Mesothelial cell of epicardium (in vitro differentiated cells): ENCODE measurements at regions not wholly inside any gene's neighbourhood (a gene's known extent, or its start where the extent isn't known, plus 50 kb on each side); places are given as distances from the start of the nearest gene placed in this dataset.

Source experiments
- DNase-seq, 2 experiments: peaks; one replicate each; pipeline ENCODE4 v3.0.0; 2021; ENCODE audit warnings: low spot score in 2 of 2; ENCODE audit not compliant: unreplicated experiment in 2 of 2
- H3K27ac Mint-ChIP-seq: 2 replicates; pipeline ENCODE4 v1.8.0; 2021; ENCODE audit warnings: mixed read lengths
- H3K27me3 Mint-ChIP-seq: 2 replicates; pipeline ENCODE4 v1.8.0; 2021; ENCODE audit warnings: low read depth, mixed read lengths
- H3K36me3 Mint-ChIP-seq: 2 replicates; pipeline ENCODE4 v1.8.0; 2021; ENCODE audit warnings: mixed read lengths
- H3K4me1 Mint-ChIP-seq: 2 replicates; pipeline ENCODE4 v1.8.0; 2021; ENCODE audit warnings: mixed read lengths
- H3K4me3 Mint-ChIP-seq: 2 replicates; pipeline ENCODE4 v1.8.0; 2021; ENCODE audit warnings: mild to moderate bottlenecking, moderate library complexity, mixed read lengths
- H3K9me3 Mint-ChIP-seq: 2 replicates; pipeline ENCODE4 v1.8.0; 2021; ENCODE audit warnings: mixed read lengths
- CTCF ChIP-seq: fragments of 200-600 bp; sonication (generic); IDR thresholded peaks from one replicate; pipeline ENCODE4 v1.5.0; 2021; ENCODE audit warnings: antibody characterized with exemption; ENCODE audit not compliant: unreplicated experiment

GRCh38 chr9:94159069-94159939 is 75.0 kb downstream of the PTPDC1 start:
- peaks cover 5% of the 10 kb centered on the region for H3K9me3 Mint-ChIP-seq
- peaks cover 32% of the 10 kb centered on the region for H3K4me1 Mint-ChIP-seq
- TF ChIP-seq CTCF: no peak
- H3K27ac Mint-ChIP-seq: peak overlapping the region; percentile 94
- DNase-seq: no peak
- no peak overlapping the region for H3K4me3 Mint-ChIP-seq
- H3K36me3 Mint-ChIP-seq: no peaks in the 10 kb centered on the region
- no peaks in the 10 kb centered on the region for H3K27me3 Mint-ChIP-seq

- Mint-ChIP-seq H3K4me3 (no peak overlapping the region), H3K4me1 (peaks cover 34% of the 10 kb centered on the region), H3K27ac (peak overlapping the region; percentile 94), H3K36me3 (no peaks in the 10 kb centered on the region), H3K9me3 (no peaks in the 10 kb centered on the region), H3K27me3 (no peaks in the 10 kb centered on the region)
- peak; percentile 18 for TF ChIP-seq CTCF
- DNase-seq: no peak
Measured at GRCh38 chr9:94160594-94161501, 76.6 kb downstream of the PTPDC1 start.

- peaks cover 31% of the 10 kb centered on the region for H3K4me1 Mint-ChIP-seq
- no peak overlapping the region for H3K4me3 Mint-ChIP-seq
- no peak overlapping the region for H3K27ac Mint-ChIP-seq
- DNase-seq: no peak
- no peaks in the 10 kb centered on the region for H3K27me3 Mint-ChIP-seq
- H3K36me3 Mint-ChIP-seq: no peaks in the 10 kb centered on the region
- H3K9me3 Mint-ChIP-seq: no peaks in the 10 kb centered on the region
- TF ChIP-seq CTCF: no peak
Measured at GRCh38 chr9:94161673-94162072, 77.4 kb downstream of the PTPDC1 start.

- Mint-ChIP-seq H3K36me3 (no peaks in the 10 kb centered on the region), H3K27me3 (no peaks in the 10 kb centered on the region), H3K9me3 (no peaks in the 10 kb centered on the region), H3K4me3 (peak overlapping the region; percentile 56), H3K4me1 (peaks cover 32% of the 10 kb centered on the region), H3K27ac (peak overlapping the region; percentile 87)
- no peak for DNase-seq
- no peak for TF ChIP-seq CTCF
Measured at GRCh38 chr9:94164806-94165549, 80.7 kb downstream of the PTPDC1 start.

- H3K36me3 Mint-ChIP-seq: no peaks in the 10 kb centered on the region
- no peaks in the 10 kb centered on the region for H3K9me3 Mint-ChIP-seq
- no peaks in the 10 kb centered on the region for H3K27me3 Mint-ChIP-seq
- peak overlapping the region; percentile 87 for H3K27ac Mint-ChIP-seq
- peak overlapping the region; percentile 56 for H3K4me3 Mint-ChIP-seq
- TF ChIP-seq CTCF: no peak
- H3K4me1 Mint-ChIP-seq: peaks cover 30% of the 10 kb centered on the region
- DNase-seq: peak; percentile 89 to 94
Measured at GRCh38 chr9:94165592-94166235, 81.5 kb downstream of the PTPDC1 start.
